SH-SY5Y (cell line): ENCODE measurements at regions not wholly inside any gene's neighbourhood (a gene's known extent, or its start where the extent isn't known, plus 50 kb on each side); places are given as distances from the start of the nearest gene placed in this dataset.

Experiments used
- GATA2 ChIP-seq: IDR thresholded peaks from 2 replicates; pipeline ENCODE4 v1.6.1; 2011; ENCODE audit warnings: mild to moderate bottlenecking, low read depth, low read length
- GATA3 ChIP-seq: IDR thresholded peaks from 2 replicates; pipeline ENCODE4 v1.6.1; 2011; ENCODE audit warnings: low read depth, mild to moderate bottlenecking, low read length, moderate library complexity

GRCh38 chr18:40382197-40382596 is 1572.8 kb upstream of the PIK3C3 start:
- TF ChIP-seq GATA2 (no peak), GATA3 (no peak)

- TF ChIP-seq GATA2 = peak; percentile 64
- peak; percentile 60 for TF ChIP-seq GATA3
These were observed 1574.2 kb upstream of the PIK3C3 start for GRCh38 chr18:40380686-40381439.

- TF ChIP-seq GATA3 = no peak
- TF ChIP-seq GATA2 = no peak
These were observed 1579.2 kb upstream of the PIK3C3 start for GRCh38 chr18:40375837-40376236.

- TF ChIP-seq GATA3 (no peak), GATA2 (no peak)
These were observed 1583.4 kb upstream of the PIK3C3 start for GRCh38 chr18:40371673-40372072.

- TF ChIP-seq GATA2 = no peak
These were observed 1587.5 kb upstream of the PIK3C3 start for GRCh38 chr18:40367576-40367975.

- TF ChIP-seq GATA3 (no peak), GATA2 (no peak)
These were observed 1588.5 kb upstream of the PIK3C3 start for GRCh38 chr18:40366521-40366920.

GRCh38 chr18:40365526-40365925 is 1589.5 kb upstream of the PIK3C3 start:
- no peak for TF ChIP-seq GATA3
- TF ChIP-seq GATA2 = no peak

- TF ChIP-seq GATA3 (no peak), GATA2 (no peak)
These were observed 1594.5 kb upstream of the PIK3C3 start for GRCh38 chr18:40360558-40360957.

- TF ChIP-seq GATA2 (no peak), GATA3 (no peak)
These were observed 1597.5 kb upstream of the PIK3C3 start for GRCh38 chr18:40357536-40357935.

- TF ChIP-seq GATA3 = no peak
- TF ChIP-seq GATA2 = no peak
These were observed 1598.9 kb upstream of the PIK3C3 start for GRCh38 chr18:40356168-40356567.

- TF ChIP-seq GATA2 (no peak), GATA3 (no peak)
These were observed 1599.3 kb upstream of the PIK3C3 start for GRCh38 chr18:40355726-40356125.

GRCh38 chr18:40348196-40348595 is 1606.8 kb upstream of the PIK3C3 start:
- TF ChIP-seq GATA3 (no peak), GATA2 (no peak)

- TF ChIP-seq GATA2 (no peak), GATA3 (no peak)
These were observed 1607.8 kb upstream of the PIK3C3 start for GRCh38 chr18:40347261-40347660.

GRCh38 chr18:40346146-40346545 is 1608.9 kb upstream of the PIK3C3 start:
- TF ChIP-seq GATA3 = no peak
- TF ChIP-seq GATA2 = no peak

- TF ChIP-seq GATA3 = no peak
- TF ChIP-seq GATA2 = no peak
These were observed 1613.3 kb upstream of the PIK3C3 start for GRCh38 chr18:40341701-40342100.

- TF ChIP-seq GATA3 (no peak), GATA2 (no peak)
These were observed 1616.8 kb upstream of the PIK3C3 start for GRCh38 chr18:40338284-40338683.
